Parathyroid adenoma (tissue), 2 donors: ENCODE measurements at regions not wholly inside any gene's neighbourhood (a gene's known extent, or its start where the extent isn't known, plus 50 kb on each side); places are given as distances from the start of the nearest gene placed in this dataset.

Experiments used
- H2AFZ ChIP-seq: fragments of 300-600 bp; sonication (generic); one replicate; pipeline ENCODE4 v1.7.0; 2017; ENCODE audit warnings: antibody characterized with exemption, mild to moderate bottlenecking
- H3K27ac ChIP-seq: fragments of 300-600 bp; sonication (generic); one replicate; pipeline ENCODE4 v1.7.0; 2017
- H3K27me3 ChIP-seq: fragments of 300-600 bp; sonication (generic); one replicate; pipeline ENCODE4 v1.7.0; 2017; ENCODE audit warnings: low read length; ENCODE audit not compliant: control insufficient read depth, insufficient read depth
- H3K36me3 ChIP-seq: fragments of 300-600 bp; sonication (generic); one replicate; pipeline ENCODE4 v1.7.0; 2017; ENCODE audit warnings: low read length; ENCODE audit not compliant: control insufficient read depth, insufficient read depth
- H3K4me1 ChIP-seq: fragments of 300-600 bp; sonication (generic); one replicate; pipeline ENCODE4 v1.7.0; 2017; ENCODE audit warnings: control low read depth
- H3K4me2 ChIP-seq: fragments of 300-600 bp; sonication (generic); one replicate; pipeline ENCODE4 v1.7.0; 2017; ENCODE audit warnings: low read length
- H3K4me3 ChIP-seq: fragments of 300-600 bp; sonication (generic); one replicate; pipeline ENCODE4 v1.7.0; 2017; ENCODE audit warnings: low read depth, low read length
- H3K79me2 ChIP-seq: fragments of 300-600 bp; sonication (generic); one replicate; pipeline ENCODE4 v1.7.0; 2017; ENCODE audit warnings: control low read depth
- H3K9ac ChIP-seq: fragments of 300-600 bp; sonication (generic); one replicate; pipeline ENCODE4 v1.7.0; 2017; ENCODE audit warnings: mild to moderate bottlenecking
- H3K9me3 ChIP-seq: fragments of 300-600 bp; sonication (generic); one replicate; pipeline ENCODE4 v1.7.0; 2017; ENCODE audit warnings: low read length; ENCODE audit not compliant: control insufficient read depth
- CTCF ChIP-seq: fragments of 300-600 bp; sonication (generic); IDR thresholded peaks from one replicate; pipeline ENCODE4 v1.7.0; 2017; ENCODE audit warnings: antibody characterized with exemption, mild to moderate bottlenecking
- donor health status: primary hyperparathyroidism.

GRCh38 chr5:12690361-12690760, 786.1 kb upstream of the CTNND2 start:
- Histone ChIP-seq H3K36me3 (no peaks in the 10 kb centered on the region), H3K27me3 (peaks cover 4% of the 10 kb centered on the region), H2AFZ (no peak overlapping the region), H3K9me3 (no peaks in the 10 kb centered on the region), H3K27ac (no peak overlapping the region), H3K9ac (no peak overlapping the region), H3K4me1 (no peaks in the 10 kb centered on the region), H3K4me2 (no peak overlapping the region), H3K79me2 (no peaks in the 10 kb centered on the region), H3K4me3 (no peak overlapping the region)
- TF ChIP-seq CTCF, result no peak

- H3K27ac ChIP-seq, result no peak overlapping the region
Observed at GRCh38 chr5:12683249-12683648, 779.0 kb upstream of the CTNND2 start.

GRCh38 chr5:12679731-12680130, 775.5 kb upstream of the CTNND2 start:
- Histone ChIP-seq H3K27me3 (no peaks in the 10 kb centered on the region), H3K9ac (no peak overlapping the region), H3K36me3 (no peaks in the 10 kb centered on the region), H3K4me1 (no peaks in the 10 kb centered on the region), H2AFZ (no peak overlapping the region), H3K9me3 (no peaks in the 10 kb centered on the region), H3K4me3 (no peak overlapping the region), H3K79me2 (no peaks in the 10 kb centered on the region), H3K27ac (no peak overlapping the region), H3K4me2 (no peak overlapping the region)
- no peak for TF ChIP-seq CTCF

More at GRCh38 chr5:12683249-12683648, 779.0 kb upstream of the CTNND2 start:
- no peak for TF ChIP-seq CTCF
- H3K9me3 ChIP-seq, result no peaks in the 10 kb centered on the region
- H3K4me2 ChIP-seq, result no peak overlapping the region
- no peak overlapping the region for H3K9ac ChIP-seq
- H3K4me1 ChIP-seq, result no peaks in the 10 kb centered on the region
- no peaks in the 10 kb centered on the region for H3K27me3 ChIP-seq
- no peak overlapping the region for H3K4me3 ChIP-seq
- no peaks in the 10 kb centered on the region for H3K79me2 ChIP-seq
- H3K36me3 ChIP-seq, result no peaks in the 10 kb centered on the region
- H2AFZ ChIP-seq, result no peak overlapping the region

- Histone ChIP-seq H3K36me3 (no peaks in the 10 kb centered on the region), H3K4me3 (no peak overlapping the region), H3K4me2 (no peak overlapping the region), H3K27ac (no peak overlapping the region), H3K4me1 (no peaks in the 10 kb centered on the region), H3K27me3 (no peaks in the 10 kb centered on the region), H3K9ac (no peak overlapping the region), H2AFZ (no peak overlapping the region), H3K79me2 (no peaks in the 10 kb centered on the region), H3K9me3 (no peaks in the 10 kb centered on the region)
- TF ChIP-seq CTCF, result no peak
Observed at GRCh38 chr5:12675959-12676358, 771.7 kb upstream of the CTNND2 start.

GRCh38 chr5:12672141-12672540, 767.9 kb upstream of the CTNND2 start:
- H3K9ac ChIP-seq, result no peak overlapping the region
- H3K27me3 ChIP-seq, result no peaks in the 10 kb centered on the region
- no peaks in the 10 kb centered on the region for H3K4me1 ChIP-seq
- H2AFZ ChIP-seq, result no peak overlapping the region
- no peak for TF ChIP-seq CTCF
- H3K79me2 ChIP-seq, result no peaks in the 10 kb centered on the region
- no peak overlapping the region for H3K4me2 ChIP-seq
- no peak overlapping the region for H3K4me3 ChIP-seq
- no peak overlapping the region for H3K27ac ChIP-seq
- no peaks in the 10 kb centered on the region for H3K9me3 ChIP-seq
- H3K36me3 ChIP-seq, result no peaks in the 10 kb centered on the region
